ENCODE measurements at regions not wholly inside any gene's neighbourhood (a gene's known extent, or its start where the extent isn't known, plus 50 kb on each side); places are given as distances from the start of the nearest gene placed in this dataset.

GRCh38 chr7:47153058-47153457, 428.9 kb downstream of the TNS3 start:
- Histone ChIP-seq H3K4me3 (ENCODE audit: low read length) (no peak overlapping the region), H3K36me3 (ENCODE audit: insufficient read depth, low read length) (no peaks in the 10 kb centered on the region), H3K27me3 (ENCODE audit: control insufficient read depth in 1 of 2, insufficient read depth in 2 of 2, low read length in 2 of 2) (no peaks in the 10 kb centered on the region), H3K9me3 (ENCODE audit: control insufficient read depth in 1 of 2, insufficient read depth in 1 of 2, low read length in 2 of 2) (no peaks in the 10 kb centered on the region), H3K27ac (ENCODE audit: low read depth in 1 of 2, low read length in 2 of 2) (no peak overlapping the region), H3K4me1 (ENCODE audit: insufficient read depth, low read length) (no peaks in the 10 kb centered on the region)
- ATAC-seq (ENCODE audit: poor library complexity) (no peak), DNase-seq (no peak)
- Mint-ChIP-seq H3K9me3 (no peaks in the 10 kb centered on the region), H3K36me3 (ENCODE audit: low read depth) (no peaks in the 10 kb centered on the region), H3K27me3 (peaks cover 3% of the 10 kb centered on the region), H3K27ac (no peak overlapping the region), H3K4me3 (no peak overlapping the region), H3K4me1 (ENCODE audit: low read depth) (no peaks in the 10 kb centered on the region)
- POLR2A ChIA-PET = no interaction called here
- CTCF ChIA-PET = no interaction called here
- intact Hi-C loops (cut with DNase I, micrococcal nuclease) = no loop called here
- no peak for TF ChIP-seq CTCF (IDR thresholded peaks at IDR 0.05)

- ChIA-PET CTCF (no interaction called here), POLR2A (no interaction called here)
- DNase-seq (no peak), ATAC-seq (ENCODE audit: poor library complexity) (no peak)
- no peaks in the 10 kb centered on the region for H3K9me3 Mint-ChIP-seq
- Histone ChIP-seq H3K4me1 (ENCODE audit: insufficient read depth, low read length) (no peaks in the 10 kb centered on the region), H3K36me3 (ENCODE audit: insufficient read depth, low read length) (no peaks in the 10 kb centered on the region), H3K27ac (ENCODE audit: low read depth in 1 of 2, low read length in 2 of 2) (no peak overlapping the region), H3K4me3 (ENCODE audit: low read length) (no peak overlapping the region), H3K27me3 (ENCODE audit: control insufficient read depth in 1 of 2, insufficient read depth in 2 of 2, low read length in 2 of 2) (no peaks in the 10 kb centered on the region), H3K9me3 (ENCODE audit: control insufficient read depth in 1 of 2, insufficient read depth in 1 of 2, low read length in 2 of 2) (no peaks in the 10 kb centered on the region)
- peaks cover 3% of the 10 kb centered on the region for H3K27me3 Mint-ChIP-seq
- no peaks in the 10 kb centered on the region for H3K4me1 Mint-ChIP-seq (ENCODE audit: low read depth)
- no peak for TF ChIP-seq CTCF (IDR thresholded peaks at IDR 0.05)
- H3K27ac Mint-ChIP-seq = no peak overlapping the region
- H3K36me3 Mint-ChIP-seq (ENCODE audit: low read depth) = no peaks in the 10 kb centered on the region
- H3K4me3 Mint-ChIP-seq = no peak overlapping the region
- intact Hi-C loops (cut with DNase I, micrococcal nuclease) = no loop called here
Observed at GRCh38 chr7:47152307-47152706, 429.6 kb downstream of the TNS3 start.

- ATAC-seq (ENCODE audit: poor library complexity) = no peak
Observed at GRCh38 chr7:47150497-47151260, 431.2 kb downstream of the TNS3 start.

More at GRCh38 chr7:47150497-47151260, 431.2 kb downstream of the TNS3 start:
- Histone ChIP-seq H3K4me1 (ENCODE audit: insufficient read depth, low read length) (no peaks in the 10 kb centered on the region), H3K36me3 (ENCODE audit: insufficient read depth, low read length) (no peaks in the 10 kb centered on the region), H3K27ac (ENCODE audit: low read depth in 1 of 2, low read length in 2 of 2) (no peak overlapping the region), H3K27me3 (ENCODE audit: control insufficient read depth in 1 of 2, insufficient read depth in 2 of 2, low read length in 2 of 2) (no peaks in the 10 kb centered on the region), H3K4me3 (ENCODE audit: low read length) (no peak overlapping the region), H3K9me3 (ENCODE audit: control insufficient read depth in 1 of 2, insufficient read depth in 1 of 2, low read length in 2 of 2) (no peaks in the 10 kb centered on the region)
- Mint-ChIP-seq H3K36me3 (ENCODE audit: low read depth) (no peaks in the 10 kb centered on the region), H3K4me3 (no peak overlapping the region), H3K27ac (no peak overlapping the region), H3K9me3 (no peaks in the 10 kb centered on the region), H3K27me3 (peaks cover 15% of the 10 kb centered on the region), H3K4me1 (ENCODE audit: low read depth) (no peaks in the 10 kb centered on the region)
- CTCF ChIA-PET = no interaction called here
- no peak for DNase-seq
- no peak for TF ChIP-seq CTCF (IDR thresholded peaks at IDR 0.05)
- intact Hi-C loops (cut with DNase I, micrococcal nuclease) = no loop called here
- POLR2A ChIA-PET = no interaction called here

Data from CD4-positive, alpha-beta T cell (primary cell).